HG03103 (cell line): ENCODE measurements at regions not wholly inside any gene's neighbourhood (a gene's known extent, or its start where the extent isn't known, plus 50 kb on each side); places are given as distances from the start of the nearest gene placed in this dataset.

ENCODE experiments used
- ATAC-seq: cut with Tn5 transposase; IDR thresholded peaks from one replicate; pipeline ENCODE4 v1.9.1; 2021; ENCODE audit warnings: low read depth; ENCODE audit not compliant: unreplicated experiment

DNA sequence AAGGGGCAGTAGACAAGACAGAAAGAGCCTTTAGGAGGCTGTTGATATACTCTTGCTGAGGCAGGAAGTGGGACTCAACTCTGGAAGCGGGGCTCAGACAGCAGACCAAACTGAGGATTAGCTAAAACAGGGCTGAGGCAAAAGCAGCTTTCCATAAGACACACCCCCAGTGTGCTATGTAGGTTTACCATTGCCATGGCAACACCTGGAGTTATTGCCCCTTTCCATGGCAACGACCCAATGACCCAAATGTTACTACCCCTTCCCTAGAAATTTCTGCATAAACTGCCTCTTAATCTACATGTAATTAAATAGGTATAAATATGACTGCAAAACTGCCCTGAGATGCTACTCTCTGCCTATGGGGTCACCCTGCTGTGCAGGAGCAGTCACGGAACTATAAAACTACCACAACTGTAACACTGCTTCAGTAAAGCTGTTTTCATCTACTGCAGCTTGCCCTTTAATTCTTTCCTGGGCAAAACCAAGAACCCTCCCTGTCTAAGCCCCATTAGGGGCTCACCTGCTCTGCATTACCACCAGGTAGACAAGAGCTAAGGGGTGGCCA lies 348.4 kb upstream of the PODXL start:
- ATAC-seq: no peak

DNA sequence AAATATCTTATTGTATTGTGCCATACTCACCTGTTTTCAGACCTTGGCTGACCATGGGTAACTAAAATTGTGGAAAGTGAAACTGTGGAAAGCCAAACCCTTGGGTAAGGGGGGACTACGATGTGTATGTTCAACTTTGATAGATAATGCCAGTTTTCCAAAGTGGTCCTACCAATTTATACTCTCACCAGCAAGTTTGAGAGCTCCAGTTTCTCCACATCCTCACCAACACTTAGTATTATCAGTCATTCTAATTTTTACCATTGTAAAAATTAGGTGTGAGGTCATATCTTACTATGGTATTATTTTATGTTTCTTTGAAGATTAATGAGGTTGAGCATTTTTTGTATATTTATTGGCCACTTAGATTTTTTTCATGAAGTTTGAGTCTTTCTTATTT lies 346.9 kb upstream of the PODXL start:
- ATAC-seq: no peak

DNA sequence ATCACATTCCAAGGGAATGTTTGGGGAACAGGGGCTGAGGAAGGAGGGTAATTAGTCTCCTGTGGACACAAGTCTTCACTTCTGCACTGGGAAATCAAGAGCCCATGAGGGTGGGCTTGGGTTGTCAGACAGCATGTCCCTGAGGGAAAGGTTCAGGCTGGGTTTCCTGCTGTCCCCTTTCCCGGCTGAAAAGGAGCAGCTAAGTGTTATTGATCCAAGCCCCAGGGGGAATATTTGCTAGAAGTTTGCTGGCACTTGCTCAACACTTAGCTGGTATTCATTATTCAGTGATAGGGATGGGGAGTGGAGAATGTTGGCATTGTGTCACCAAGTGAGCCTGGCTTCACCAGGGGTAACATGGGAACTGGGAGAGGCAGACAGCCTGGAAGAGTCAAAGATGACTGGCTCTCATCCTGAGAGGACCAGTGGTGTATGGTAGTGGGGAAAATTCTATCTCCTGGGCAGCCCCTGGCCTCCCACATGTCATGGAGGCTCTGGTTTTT lies 344.4 kb upstream of the PODXL start:
- no peak for ATAC-seq

DNA sequence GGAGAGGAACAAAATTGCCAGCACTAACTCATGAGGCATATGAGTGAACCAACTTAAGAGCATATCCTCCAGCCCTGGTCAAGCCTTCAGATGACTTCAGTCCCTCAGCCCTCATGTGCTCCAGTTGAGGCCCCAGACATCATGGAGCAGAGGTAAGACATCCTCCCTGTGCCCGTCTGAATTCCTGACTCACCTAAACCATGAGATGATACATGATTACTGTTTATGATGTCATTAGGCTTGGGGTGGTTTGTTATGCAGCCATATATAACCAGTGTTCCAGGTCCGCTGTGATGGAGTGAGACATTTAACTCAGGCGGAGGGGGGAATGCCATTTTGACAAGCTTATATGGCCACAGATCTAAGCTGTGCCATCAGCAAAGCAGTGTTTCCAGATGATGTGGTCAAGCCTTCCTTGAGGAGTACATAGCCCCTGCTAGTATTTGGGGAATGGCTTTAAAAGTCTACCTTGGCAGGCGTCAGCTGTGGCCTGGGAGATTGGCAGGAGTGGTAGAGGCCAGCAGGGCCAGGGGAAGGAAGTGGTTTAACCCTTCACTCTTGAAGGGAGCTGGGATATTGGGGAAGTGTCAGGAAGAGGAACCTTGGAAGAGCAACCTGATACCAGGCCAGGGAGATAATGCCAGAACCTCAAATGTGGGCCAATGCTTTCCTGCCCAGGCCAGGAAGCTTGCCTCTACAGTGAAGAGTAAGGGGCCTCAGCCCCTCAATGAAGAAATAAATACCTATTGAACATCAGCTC lies 343.0 kb upstream of the PODXL start:
- no peak for ATAC-seq

DNA sequence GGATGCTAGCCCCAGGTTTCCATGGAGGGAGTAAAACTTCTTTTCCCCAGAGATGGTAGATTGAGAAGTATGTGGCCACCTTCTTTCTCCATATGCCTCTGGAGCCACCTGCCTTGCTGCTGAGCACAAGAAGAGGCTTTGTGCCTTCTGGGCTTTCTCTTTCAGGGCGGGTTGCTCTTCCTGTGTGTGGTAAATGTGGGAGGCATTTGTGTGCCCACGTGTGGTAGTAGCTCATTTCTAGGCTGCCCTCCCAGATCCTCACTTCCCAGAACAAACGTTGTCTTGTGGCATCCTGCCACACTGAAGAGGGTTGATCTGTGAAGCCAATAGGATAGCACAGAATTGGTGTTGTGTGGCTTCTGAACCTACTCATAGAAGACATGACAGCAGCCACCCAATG lies 342.0 kb upstream of the PODXL start:
- no peak for ATAC-seq

DNA sequence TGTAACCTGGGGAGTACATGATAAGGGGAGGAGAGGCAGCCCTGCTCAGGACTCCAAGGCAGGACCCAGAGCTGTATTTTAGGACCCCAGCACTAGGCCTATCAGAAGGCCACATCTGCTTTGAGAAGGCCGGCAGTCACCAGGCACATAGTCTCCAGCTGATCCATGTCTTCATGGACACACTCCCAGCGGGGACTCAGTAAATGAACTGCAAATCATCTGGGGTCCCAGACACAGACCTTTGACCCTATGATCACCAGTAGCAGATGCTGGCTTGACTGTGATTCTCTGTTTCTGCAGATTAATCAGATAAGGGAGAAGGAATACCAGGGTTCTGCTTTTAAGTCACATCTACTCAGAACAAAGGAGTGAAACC lies 341.4 kb upstream of the PODXL start:
- no peak for ATAC-seq

DNA sequence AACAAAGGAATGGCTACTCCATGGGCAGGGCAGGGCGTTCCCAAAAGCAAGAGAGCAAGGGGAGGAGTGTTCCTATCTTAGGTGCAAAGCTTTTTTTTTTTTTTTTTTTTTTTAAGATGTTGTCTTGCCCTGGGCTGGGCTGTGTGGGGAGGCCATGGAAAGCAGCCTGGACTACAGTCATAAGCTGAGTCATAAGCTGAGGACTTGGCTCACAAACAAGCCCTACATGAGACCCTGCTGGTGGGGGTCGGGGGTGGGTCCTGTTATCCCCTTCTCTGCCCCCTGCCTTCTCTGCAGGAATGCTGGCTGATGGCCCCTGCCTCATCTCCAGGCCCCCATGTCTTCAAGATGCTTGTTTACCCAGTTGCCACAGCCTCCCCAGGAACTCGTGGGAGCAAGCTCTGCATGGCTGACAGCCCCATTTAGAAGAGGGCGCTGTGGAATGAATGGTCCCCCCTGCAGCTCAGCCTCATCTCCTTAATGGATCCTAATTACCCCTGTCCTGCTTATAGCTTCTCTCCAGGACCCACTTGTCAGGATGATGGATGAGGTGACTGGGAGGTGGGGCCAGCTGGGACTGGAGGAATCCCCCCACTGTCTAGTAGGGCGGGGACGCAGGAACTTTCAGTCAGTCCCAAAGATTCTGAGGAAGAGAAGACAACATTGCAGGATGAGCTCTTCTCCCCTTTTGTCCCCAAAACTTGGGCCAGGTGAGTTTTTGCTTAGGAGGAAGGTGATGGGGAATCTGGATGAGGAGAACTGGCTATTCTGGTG lies 340.8 kb upstream of the PODXL start:
- ATAC-seq: no peak

DNA sequence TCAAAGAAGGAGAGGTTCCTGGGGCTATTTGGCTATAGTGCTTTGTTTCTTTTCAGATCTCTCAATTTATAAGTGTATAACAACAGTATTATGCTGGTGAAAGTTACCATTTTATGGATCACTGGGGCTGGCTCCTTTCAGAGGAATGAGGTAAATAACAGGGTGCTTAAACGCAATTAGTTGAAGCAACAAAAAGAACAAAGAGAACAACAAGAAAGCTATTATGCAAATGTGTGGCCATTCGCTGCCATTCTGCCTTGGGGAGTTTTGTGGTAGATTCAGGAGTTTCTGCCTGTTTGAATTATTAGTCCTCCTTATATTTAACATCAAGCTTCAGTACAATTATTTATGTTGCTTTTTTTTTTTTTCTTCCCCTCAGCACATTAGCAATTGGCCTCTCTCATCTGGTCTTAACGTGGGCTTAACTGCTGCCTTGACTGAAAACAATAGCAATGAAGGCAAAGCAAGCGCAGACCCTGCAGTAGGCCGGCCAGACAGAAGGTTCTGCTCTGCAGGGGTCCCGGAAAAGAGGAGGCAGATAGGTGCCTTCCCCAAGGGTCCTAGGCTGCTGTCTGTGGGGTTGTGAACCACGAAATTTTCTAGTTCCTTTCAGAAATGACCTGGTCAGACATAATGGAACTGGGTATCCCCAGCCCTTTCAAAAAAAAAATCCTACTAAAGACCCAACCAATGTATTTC lies 339.9 kb upstream of the PODXL start:
- ATAC-seq: no peak

DNA sequence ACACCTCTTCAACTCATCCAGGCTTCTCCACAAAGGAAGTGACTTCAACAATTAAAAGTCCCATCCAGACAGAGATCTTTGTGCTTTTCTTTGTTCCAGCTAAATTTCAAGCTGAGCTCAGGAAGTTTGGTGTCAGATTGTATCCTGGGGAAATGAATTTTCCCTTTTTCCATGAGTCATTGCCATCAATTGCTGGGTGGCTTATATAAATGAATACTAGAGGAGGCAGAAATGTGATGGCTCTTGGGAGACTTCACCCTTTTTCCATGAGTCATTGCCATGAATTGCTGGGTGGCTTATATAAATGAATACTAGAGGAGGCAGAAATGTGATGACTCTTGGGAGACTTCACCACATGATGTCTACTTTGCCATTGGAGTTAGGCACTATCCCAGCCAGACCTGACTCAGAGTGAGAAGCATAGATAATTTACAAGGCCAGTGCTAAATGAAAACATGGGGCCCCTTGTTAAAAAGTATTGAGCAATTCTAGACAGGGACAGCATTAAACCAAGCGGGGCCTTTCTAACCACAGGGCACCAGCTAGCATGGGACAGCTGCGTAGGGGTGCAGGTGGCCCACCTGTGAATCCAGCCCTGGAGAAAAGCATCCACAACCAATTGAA lies 339.2 kb upstream of the PODXL start:
- no peak for ATAC-seq

DNA sequence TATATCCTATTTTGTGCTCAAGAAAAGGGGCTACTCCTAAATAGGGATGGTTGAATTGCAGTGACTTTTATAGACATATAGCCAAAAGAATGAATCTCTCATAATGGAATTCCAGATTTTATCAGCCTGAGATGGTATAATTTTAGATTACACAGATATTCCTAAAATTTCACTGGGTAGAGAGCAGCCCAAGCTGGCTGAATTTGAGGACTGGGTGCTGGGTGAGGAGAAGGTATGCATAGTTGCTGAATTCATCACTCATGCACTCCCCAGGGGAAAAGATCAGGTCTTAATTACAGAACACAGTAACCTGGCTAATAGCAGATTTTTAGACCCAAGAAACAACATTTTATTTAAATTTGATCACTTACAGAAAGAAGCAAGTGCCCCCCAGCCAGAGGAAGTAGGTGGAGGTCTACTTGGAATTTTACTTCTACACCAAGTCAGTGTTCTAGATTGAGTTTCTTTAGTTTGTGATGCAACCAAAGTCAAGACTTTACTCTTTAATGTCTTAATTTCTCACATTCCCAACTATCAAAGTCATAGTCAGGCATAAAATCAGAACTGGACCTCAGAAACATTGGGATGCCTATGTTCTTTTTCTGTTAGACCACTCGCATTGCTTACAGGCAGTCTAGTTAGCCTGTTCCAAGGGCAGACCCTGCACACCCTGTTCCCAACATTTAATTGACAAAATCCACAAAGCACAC lies 337.4 kb upstream of the PODXL start:
- no peak for ATAC-seq

DNA sequence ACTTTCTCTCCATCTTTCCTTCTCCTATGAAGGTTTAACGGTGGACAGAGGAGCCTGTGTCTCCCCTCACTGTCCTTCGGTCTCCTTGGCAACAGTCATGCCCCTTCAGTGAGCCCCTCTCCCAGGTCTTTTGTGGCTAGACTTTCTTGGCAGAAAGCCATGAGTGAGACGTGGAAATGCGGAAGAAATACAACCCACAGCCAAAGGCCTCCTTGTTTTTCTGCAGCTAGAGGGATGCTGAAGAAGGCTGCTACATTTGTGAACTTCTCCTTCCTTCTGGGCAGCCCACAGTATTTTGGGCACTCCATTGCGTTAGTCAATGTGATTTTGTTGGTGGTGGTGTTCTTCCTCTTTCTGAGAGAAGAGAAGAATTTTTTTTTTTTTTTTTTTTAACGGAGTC lies 333.7 kb upstream of the PODXL start:
- no peak for ATAC-seq

DNA sequence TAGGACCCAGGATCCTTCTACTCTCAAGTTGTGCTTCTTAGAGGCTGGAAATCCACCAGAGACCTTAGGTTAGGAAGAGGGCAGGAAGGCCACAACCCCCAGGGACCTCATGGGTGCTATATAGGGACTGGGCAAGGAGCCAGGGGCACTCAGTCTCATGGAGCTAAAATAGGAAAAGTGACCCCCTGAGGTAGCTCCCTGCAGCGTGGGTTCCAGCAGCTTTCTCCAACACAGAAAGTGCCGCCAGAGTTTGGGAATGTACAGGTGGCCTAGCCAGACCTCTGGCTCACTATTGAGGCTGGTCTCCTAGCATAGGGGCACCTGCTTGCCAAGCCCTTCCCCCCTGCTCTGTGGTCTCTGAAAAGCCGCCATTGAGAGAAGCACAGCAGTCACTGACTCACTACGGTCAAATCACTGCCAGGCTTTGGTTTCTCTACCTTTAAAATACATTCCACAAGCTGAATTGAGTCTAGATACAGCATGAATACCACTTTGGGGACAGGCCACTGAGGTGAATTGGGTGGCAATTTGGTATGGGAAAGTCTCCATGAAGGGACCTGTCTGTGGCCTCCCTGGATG lies 333.2 kb upstream of the PODXL start:
- no peak for ATAC-seq

DNA sequence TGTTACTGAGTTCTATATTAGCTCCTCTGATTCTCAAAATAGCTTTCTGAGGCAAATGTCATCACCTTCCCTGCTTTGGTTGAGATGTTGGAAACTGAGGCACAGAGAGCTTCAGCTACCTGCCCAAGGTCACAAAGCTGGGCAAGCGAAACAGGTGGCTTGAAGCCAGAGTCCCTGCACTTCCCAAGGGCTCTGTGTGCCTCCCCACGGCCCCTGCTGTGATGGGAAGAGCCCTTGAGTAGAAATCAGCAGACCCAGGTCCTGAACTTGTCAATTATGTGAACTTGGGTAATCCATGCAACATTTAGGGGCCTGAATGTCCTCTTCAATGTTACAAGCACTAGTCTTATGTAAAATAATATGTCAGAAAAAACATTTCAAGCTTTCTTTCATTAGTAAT lies 327.3 kb upstream of the PODXL start:
- ATAC-seq: no peak

DNA sequence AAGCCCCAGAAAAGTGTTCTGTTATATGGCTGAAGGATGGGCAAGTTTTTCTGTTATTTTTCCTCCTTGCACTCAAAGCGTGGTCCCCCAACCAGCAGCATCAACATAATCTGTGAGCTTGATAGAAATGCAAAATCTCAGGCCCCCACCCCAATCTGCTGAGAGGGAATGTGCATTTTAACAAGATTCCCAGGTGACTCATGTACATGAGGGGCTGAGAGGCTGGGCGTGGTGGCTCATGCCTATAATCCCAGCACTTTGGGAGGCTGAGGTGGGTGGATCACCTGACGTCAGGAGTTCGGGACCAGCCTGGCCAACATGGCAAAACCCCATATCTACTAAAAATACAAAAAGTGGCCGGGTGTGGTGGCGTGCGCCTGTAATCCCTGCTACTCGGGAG lies 326.8 kb upstream of the PODXL start:
- no peak for ATAC-seq

DNA sequence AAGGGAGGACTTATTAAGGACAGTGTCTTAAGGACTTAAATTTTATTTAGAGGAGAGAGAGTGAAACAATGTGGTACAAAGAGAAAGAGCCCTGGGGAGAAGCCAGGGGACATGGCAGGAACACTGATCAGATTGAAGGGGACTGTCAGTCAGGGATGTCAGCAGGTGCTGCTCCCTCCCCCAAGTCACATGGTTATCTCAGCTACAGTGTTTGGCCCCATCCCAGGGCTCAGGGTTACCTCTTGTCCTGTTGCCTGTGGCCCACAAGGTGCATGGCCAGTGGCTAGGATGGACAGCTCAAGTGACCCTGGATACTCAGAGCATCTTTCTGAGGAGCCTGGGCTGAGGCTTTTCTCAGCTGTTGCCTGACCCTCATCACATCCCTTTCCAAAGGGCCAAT lies 325.9 kb upstream of the PODXL start:
- ATAC-seq: no peak

DNA sequence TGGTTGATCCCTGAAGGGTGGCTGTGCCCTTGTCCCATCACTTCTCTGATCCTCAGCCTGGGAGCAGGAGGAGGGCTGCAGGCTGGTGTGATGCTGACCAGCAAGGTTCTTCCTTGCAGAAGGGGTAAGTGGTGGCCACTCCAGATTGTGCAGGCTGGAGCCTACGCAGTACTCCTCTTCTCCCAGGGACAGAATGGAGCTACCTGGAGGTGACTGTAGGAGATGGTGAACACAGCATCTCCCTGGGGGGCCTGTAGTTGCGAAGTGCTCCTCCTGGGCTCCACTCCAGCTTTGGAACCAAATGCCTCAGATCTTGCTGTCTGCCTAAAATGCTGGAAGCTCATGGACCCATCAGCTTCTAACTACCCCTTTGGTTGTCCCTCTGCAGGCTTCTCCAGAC lies 323.6 kb upstream of the PODXL start:
- ATAC-seq: no peak

DNA sequence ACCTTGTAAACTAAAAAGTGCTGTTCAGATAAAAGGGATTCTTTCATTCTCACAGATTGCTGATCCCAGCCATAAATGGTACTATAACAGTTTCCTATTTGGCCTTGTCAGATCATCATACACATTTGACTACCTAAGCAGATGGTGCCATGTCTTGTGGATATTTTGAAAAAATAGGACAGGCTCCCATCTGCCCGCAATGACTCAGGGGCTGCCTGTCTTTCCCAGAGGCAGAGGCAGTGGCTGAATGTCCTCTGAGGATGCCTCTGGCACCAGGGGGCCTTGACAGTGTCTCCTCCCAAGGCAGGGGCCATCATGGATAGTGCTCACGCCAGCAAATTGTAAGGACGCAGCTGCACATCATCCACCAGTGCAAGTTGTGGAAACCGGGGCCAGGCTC lies 323.0 kb upstream of the PODXL start:
- no peak for ATAC-seq

DNA sequence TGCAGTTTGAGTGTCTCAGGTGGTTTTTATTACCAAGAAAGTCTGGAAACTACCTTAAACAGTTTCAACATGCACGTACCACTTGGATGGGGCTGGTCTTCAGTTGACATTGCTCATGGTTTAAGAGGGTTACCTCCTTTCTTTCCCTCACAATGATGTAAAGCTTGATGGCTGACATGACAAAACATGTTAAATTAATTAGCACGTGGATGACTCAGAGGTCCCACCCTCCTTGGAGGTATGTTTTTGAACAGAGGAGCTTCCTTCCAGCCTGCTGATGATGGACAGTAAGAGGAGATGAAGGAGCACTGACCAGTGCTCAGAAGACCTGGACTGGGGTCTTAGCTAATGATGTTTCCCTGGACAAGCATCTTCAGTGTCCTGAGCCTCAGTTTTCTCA lies 322.3 kb upstream of the PODXL start:
- no peak for ATAC-seq

DNA sequence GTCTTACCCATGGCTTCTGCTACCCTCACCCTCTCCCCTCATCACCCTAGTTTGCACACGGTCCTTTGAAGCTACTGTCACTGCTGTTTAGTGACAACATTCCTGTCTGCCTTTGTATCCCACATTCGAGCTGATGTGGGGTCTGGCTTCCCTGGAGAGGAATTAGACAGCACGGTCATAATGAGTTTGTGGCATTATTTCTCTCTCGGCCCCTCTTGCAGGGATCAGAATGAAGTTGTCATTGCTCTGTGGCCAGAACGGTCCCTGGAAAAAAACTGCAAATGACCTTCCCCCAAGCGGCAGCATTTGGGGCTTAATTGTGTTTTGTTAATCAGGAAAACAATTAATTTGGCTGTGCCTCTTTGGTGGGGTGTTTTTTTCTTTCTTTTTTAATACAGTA lies 317.2 kb upstream of the PODXL start:
- ATAC-seq: no peak

DNA sequence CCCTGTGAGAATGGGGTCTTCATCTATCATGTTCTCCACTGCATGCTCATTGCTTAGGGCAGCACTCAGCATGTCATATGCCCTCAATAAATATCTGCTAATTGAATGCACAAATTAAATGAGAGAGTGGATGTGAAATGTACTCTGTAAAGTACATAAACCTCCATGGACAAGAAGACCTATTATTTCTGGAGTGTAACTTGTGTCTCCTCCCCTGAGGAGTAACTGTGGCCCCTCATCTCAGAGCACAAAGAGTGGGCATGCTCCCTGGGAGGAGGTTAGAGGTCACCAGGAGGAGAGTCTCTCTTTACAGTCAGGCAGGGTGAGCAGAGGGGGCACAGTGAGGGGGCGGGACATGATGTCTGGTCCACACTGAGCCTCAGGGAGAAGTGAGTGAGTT lies 313.6 kb upstream of the PODXL start:
- no peak for ATAC-seq
